ENCODE measurements at regions not wholly inside any gene's neighbourhood (a gene's known extent, or its start where the extent isn't known, plus 50 kb on each side); places are given as distances from the start of the nearest gene placed in this dataset.

DNA sequence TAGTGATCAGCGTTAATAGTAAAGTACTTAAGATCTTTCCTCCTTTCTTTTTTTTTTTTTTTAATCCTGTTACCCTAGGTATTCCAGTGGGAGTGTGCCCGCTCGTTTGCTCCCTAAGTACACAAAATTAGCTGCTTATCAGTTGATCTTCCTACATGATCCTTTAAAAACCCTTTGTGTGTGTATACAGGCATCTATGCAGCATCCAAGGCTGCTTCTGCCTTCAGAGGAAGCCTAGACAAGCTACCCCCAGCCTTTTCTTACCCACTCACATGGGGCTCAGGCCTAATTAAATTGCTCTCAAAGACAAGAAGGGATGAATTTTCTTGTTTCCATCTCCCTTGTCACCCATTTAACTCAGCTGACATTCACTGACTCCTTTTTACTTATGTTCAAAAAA is 343.4 kb upstream of the LMO3 start:
- Histone ChIP-seq H3F3A (ENCODE audit: insufficient read depth, low read length, poor library complexity, severe bottlenecking) (no peaks in the 10 kb centered on the region), H2AFZ (ENCODE audit: low read depth, low read length) (peak overlapping the region; percentile 3), H3K4me3 (ENCODE audit: low read length) (no peak overlapping the region), H3K9ac (ENCODE audit: low read length) (no peak overlapping the region), H3K27ac (ENCODE audit: low read length) (no peak overlapping the region), H3K9me2 (ENCODE audit: insufficient read depth, low read length) (no peaks in the 10 kb centered on the region), H4K20me1 (ENCODE audit: insufficient read depth) (no peaks in the 10 kb centered on the region), H3K79me2 (replicated peaks; ENCODE audit: insufficient read depth, low read length) (no peaks in the 10 kb centered on the region), H3K9me3 (ENCODE audit: low read length) (no peaks in the 10 kb centered on the region), H3K36me3 (ENCODE audit: insufficient read depth, low read length) (no peaks in the 10 kb centered on the region), H3K4me2 (ENCODE audit: low read length) (no peak overlapping the region), H3K27me3 (ENCODE audit: insufficient read depth, low read depth, low read length) (no peaks in the 10 kb centered on the region)
- TF ChIP-seq SMC3 (conservative IDR thresholded peaks at IDR 0.05; ENCODE audit: poor library complexity), result no peak
- TF ChIP-seq EZH2 (IDR thresholded peaks at IDR 0.05; ENCODE audit: borderline replicate concordance, insufficient read depth, low read length, poor library complexity, severe bottlenecking), result no peak
- TF ChIP-seq CTCF (IDR thresholded peaks at IDR 0.05; ENCODE audit: poor library complexity, severe bottlenecking), result no peak
- no peak for TF ChIP-seq TAF1 (IDR thresholded peaks at IDR 0.05; ENCODE audit: low read depth)

- H3K4me3 ChIP-seq (ENCODE audit: low read length), result no peak overlapping the region
- H3K27ac ChIP-seq (ENCODE audit: low read length), result no peak overlapping the region
- no peaks in the 10 kb centered on the region for H3K36me3 ChIP-seq (ENCODE audit: insufficient read depth, low read length)
- TF ChIP-seq CTCF (IDR thresholded peaks at IDR 0.05; ENCODE audit: poor library complexity, severe bottlenecking), result no peak
- TF ChIP-seq REST (IDR thresholded peaks at IDR 0.05; ENCODE audit: borderline replicate concordance), result no peak
- TF ChIP-seq POLR2AphosphoS5 (IDR thresholded peaks at IDR 0.05), result no peak
- TF ChIP-seq EP300 (conservative IDR thresholded peaks at IDR 0.05; ENCODE audit: poor library complexity, severe bottlenecking), result no peak
- TF ChIP-seq MXI1 (conservative IDR thresholded peaks at IDR 0.05; ENCODE audit: poor library complexity, severe bottlenecking), result no peak
- no peak for TF ChIP-seq SMC3 (conservative IDR thresholded peaks at IDR 0.05; ENCODE audit: poor library complexity)
- TF ChIP-seq RAD21 (conservative IDR thresholded peaks at IDR 0.05), result no peak
- TF ChIP-seq TAF1 (IDR thresholded peaks at IDR 0.05; ENCODE audit: low read depth), result no peak
- no peak for TF ChIP-seq EZH2 (IDR thresholded peaks at IDR 0.05; ENCODE audit: borderline replicate concordance, insufficient read depth, low read length, poor library complexity, severe bottlenecking)
- no peaks in the 10 kb centered on the region for H3K9me3 ChIP-seq (ENCODE audit: low read length)
- no peaks in the 10 kb centered on the region for H4K20me1 ChIP-seq (ENCODE audit: insufficient read depth)
- no peaks in the 10 kb centered on the region for H3K79me2 ChIP-seq (replicated peaks; ENCODE audit: insufficient read depth, low read length)
- H3K9me2 ChIP-seq (ENCODE audit: insufficient read depth, low read length), result no peaks in the 10 kb centered on the region
- H3K27me3 ChIP-seq (ENCODE audit: insufficient read depth, low read depth, low read length), result no peaks in the 10 kb centered on the region
- no peak overlapping the region for H3K4me2 ChIP-seq (ENCODE audit: low read length)
- no peaks in the 10 kb centered on the region for H3F3A ChIP-seq (ENCODE audit: insufficient read depth, low read length, poor library complexity, severe bottlenecking)
- no peak overlapping the region for H2AFZ ChIP-seq (ENCODE audit: low read depth, low read length)
- no peak overlapping the region for H3K9ac ChIP-seq (ENCODE audit: low read length)
Measured at GRCh38 chr12:16946704-16947103, 340.7 kb upstream of the LMO3 start.

Data from neural cell (in vitro differentiated cells).